CD4-positive, alpha-beta T cell (primary cell): ENCODE measurements at regions not wholly inside any gene's neighbourhood (a gene's known extent, or its start where the extent isn't known, plus 50 kb on each side); places are given as distances from the start of the nearest gene placed in this dataset.

Experiments
- ATAC-seq: fragments of 200-7000 bp; cut with Tn5 transposase; one replicate; pipeline ENCODE4 v1.10.0; 2022; ENCODE audit warnings: mild to moderate bottlenecking; ENCODE audit not compliant: poor library complexity
- CTCF ChIA-PET: fragments of 350-600 bp; sonication (Branson Sonifier 250); formaldehyde crosslinking; loops from one replicate; lab custom pipeline; 2021; ENCODE audit warnings: antibody characterized with exemption, inconsistent platforms; lab: Charles Lee
- POLR2A ChIA-PET: fragments of 350-600 bp; sonication (Branson Sonifier 250); formaldehyde crosslinking; loops from one replicate; lab custom pipeline; 2021; ENCODE audit warnings: antibody characterized with exemption, inconsistent platforms; lab: Charles Lee
- DNase-seq, 14 experiments: peaks; one replicate each; pipeline ENCODE4 v3.0.0-alpha.2; 2013 to 2020; ENCODE audit warnings: mixed read lengths in 2 of 14
- H3K27ac ChIP-seq, 2 donors: one replicate each; pipeline versions ENCODE4 v1.5.1 to v1.7.0; 2013; ENCODE audit warnings: low read length in 2 of 2, low read depth in 1 of 2, mild to moderate bottlenecking in 1 of 2
- H3K27me3 ChIP-seq, 2 experiments: 1 replicate in 1 of 2; 2 replicates in 1 of 2; pipeline versions ENCODE4 v1.6.1 to v1.7.0; 2013; ENCODE audit warnings: low read length in 2 of 2, control low read depth in 1 of 2, mild to moderate bottlenecking in 1 of 2, moderate library complexity in 1 of 2; ENCODE audit not compliant: insufficient read depth in 2 of 2, control insufficient read depth in 1 of 2
- H3K36me3 ChIP-seq: one replicate; pipeline ENCODE4 v1.6.1; 2013; ENCODE audit warnings: low read length, control low read depth; ENCODE audit not compliant: insufficient read depth
- H3K4me1 ChIP-seq: one replicate; pipeline ENCODE4 v1.6.1; 2013; ENCODE audit warnings: low read length, control low read depth; ENCODE audit not compliant: insufficient read depth
- H3K4me3 ChIP-seq: one replicate; pipeline ENCODE4 v1.5.1; 2013; ENCODE audit warnings: mild to moderate bottlenecking, low read length, moderate library complexity
- H3K9me3 ChIP-seq, 2 experiments: 1 replicate in 1 of 2; 2 replicates in 1 of 2; pipeline versions ENCODE4 v1.6.1 to v1.7.0; 2013; ENCODE audit warnings: low read length in 2 of 2, mild to moderate bottlenecking in 2 of 2, control low read depth in 1 of 2, moderate library complexity in 1 of 2; ENCODE audit not compliant: control insufficient read depth in 1 of 2, insufficient read depth in 1 of 2
- H3K27ac Mint-ChIP-seq: one replicate; pipeline ENCODE4 v1.8.0; 2020; ENCODE audit warnings: mixed read lengths
- H3K27me3 Mint-ChIP-seq: one replicate; pipeline ENCODE4 v1.8.0; 2021; ENCODE audit warnings: mixed read lengths
- H3K36me3 Mint-ChIP-seq: one replicate; pipeline ENCODE4 v1.8.0; 2021; ENCODE audit warnings: low read depth, mixed read lengths
- H3K4me1 Mint-ChIP-seq: one replicate; pipeline ENCODE4 v1.8.0; 2021; ENCODE audit warnings: low read depth, mixed read lengths
- H3K4me3 Mint-ChIP-seq: one replicate; pipeline ENCODE4 v1.8.0; 2020; ENCODE audit warnings: mild to moderate bottlenecking, mixed read lengths
- H3K9me3 Mint-ChIP-seq: one replicate; pipeline ENCODE4 v1.8.0; 2020; ENCODE audit warnings: mixed read lengths
- CTCF ChIP-seq: fragments of 200-600 bp; IDR thresholded peaks from one replicate; pipeline ENCODE4 v1.8.0; 2022; ENCODE audit warnings: antibody characterized with exemption, mild to moderate bottlenecking
- intact Hi-C, 2 experiments: fragments of 100-400 bp; cut with DNase I in 1 of 2; cut with micrococcal nuclease in 1 of 2; formaldehyde crosslinking; loops; one replicate each; pipeline versions ENCODE4 v1.15.1 to v1.9.0; 2023 to 2025; cut with DNase I, micrococcal nuclease

- POLR2A ChIA-PET: no interaction called here
- ATAC-seq: no peak
- H3K27me3 Mint-ChIP-seq: peaks cover 42% of the 10 kb centered on the region
Observed at GRCh38 chr1:29925058-29925457, 688.7 kb downstream of the PTPRU start.

GRCh38 chr1:29924017-29924431, 687.7 kb downstream of the PTPRU start:
- no peaks in the 10 kb centered on the region for H3K4me1 Mint-ChIP-seq
- H3K9me3 Mint-ChIP-seq: no peaks in the 10 kb centered on the region
- no peaks in the 10 kb centered on the region for H3K4me1 ChIP-seq
- DNase-seq: no peak
- no peak for TF ChIP-seq CTCF
- POLR2A ChIA-PET: no interaction called here
- no peaks in the 10 kb centered on the region for H3K36me3 Mint-ChIP-seq
- CTCF ChIA-PET: no interaction called here
- no peak overlapping the region for H3K27ac ChIP-seq
- peaks cover 41% of the 10 kb centered on the region for H3K27me3 Mint-ChIP-seq
- no peak overlapping the region for H3K27ac Mint-ChIP-seq
- H3K4me3 Mint-ChIP-seq: no peak overlapping the region
- no peak overlapping the region for H3K4me3 ChIP-seq
- H3K9me3 ChIP-seq: peaks cover 0 to 6% of the 10 kb centered on the region in 2 experiments
- intact Hi-C loops: no loop called here
- ATAC-seq: no peak
- H3K36me3 ChIP-seq: no peaks in the 10 kb centered on the region
- no peaks in the 10 kb centered on the region for H3K27me3 ChIP-seq

More at GRCh38 chr1:29925058-29925457, 688.7 kb downstream of the PTPRU start:
- no peak for DNase-seq
- TF ChIP-seq CTCF: no peak
- H3K9me3 Mint-ChIP-seq: no peaks in the 10 kb centered on the region
- Histone ChIP-seq H3K27ac (no peak overlapping the region), H3K4me1 (no peaks in the 10 kb centered on the region), H3K36me3 (no peaks in the 10 kb centered on the region), H3K9me3 (peaks cover 0 to 6% of the 10 kb centered on the region in 2 experiments), H3K27me3 (peaks cover 0 to under 1% of the 10 kb centered on the region in 2 experiments), H3K4me3 (no peak overlapping the region)
- no peak overlapping the region for H3K4me3 Mint-ChIP-seq
- H3K36me3 Mint-ChIP-seq: no peaks in the 10 kb centered on the region
- intact Hi-C loops: no loop called here
- no peaks in the 10 kb centered on the region for H3K4me1 Mint-ChIP-seq
- no peak overlapping the region for H3K27ac Mint-ChIP-seq
- CTCF ChIA-PET: no interaction called here

- Mint-ChIP-seq H3K9me3 (no peaks in the 10 kb centered on the region), H3K4me3 (no peak overlapping the region), H3K27me3 (peaks cover 44% of the 10 kb centered on the region), H3K4me1 (no peaks in the 10 kb centered on the region), H3K36me3 (no peaks in the 10 kb centered on the region), H3K27ac (no peak overlapping the region)
- H3K36me3 ChIP-seq: no peaks in the 10 kb centered on the region
- H3K4me3 ChIP-seq: no peak overlapping the region
- no peak for ATAC-seq
- TF ChIP-seq CTCF: no peak
- intact Hi-C loops: no loop called here
- peaks cover 0 to 3% of the 10 kb centered on the region in 2 experiments for H3K9me3 ChIP-seq
- H3K27me3 ChIP-seq: peaks cover 0 to 3% of the 10 kb centered on the region in 2 experiments
- DNase-seq: no peak
- H3K4me1 ChIP-seq: no peaks in the 10 kb centered on the region
- H3K27ac ChIP-seq: no peak overlapping the region
- CTCF ChIA-PET: no interaction called here
- POLR2A ChIA-PET: no interaction called here
Observed at GRCh38 chr1:29921741-29922140, 685.4 kb downstream of the PTPRU start.
